PC-3 (cell line): ENCODE measurements at regions not wholly inside any gene's neighbourhood (a gene's known extent, or its start where the extent isn't known, plus 50 kb on each side); places are given as distances from the start of the nearest gene placed in this dataset.

Source experiments
- ATAC-seq: fragments of 200-7000 bp; cut with Tn5 transposase; 2 replicates; pipeline ENCODE4 v1.9.1; 2020; ENCODE audit warnings: mild to moderate bottlenecking, moderate library complexity
- BruUV-seq: library from RNA; stranded (reverse); fragments of 400-500 nt; replicated peaks from 2 replicates; lab custom pipeline; 2021; lab: Mats Ljungman, UMichigan
- CTCF ChIA-PET: fragments of 300-600 bp; sonication (Branson Sonifier 250); formaldehyde crosslinking; loops from one replicate; lab custom pipeline; 2022; ENCODE audit warnings: antibody characterized with exemption; lab: Charles Lee
- POLR2A ChIA-PET: fragments of 300-600 bp; sonication (Branson Sonifier 250); formaldehyde crosslinking; loops from one replicate; lab custom pipeline; 2022; ENCODE audit warnings: antibody characterized with exemption; ENCODE audit not compliant: unreplicated experiment; lab: Charles Lee
- DNase-seq: peaks from one replicate; pipeline ENCODE4 v3.0.0-alpha.2; 2015
- H2AFZ ChIP-seq: fragments of 300-600 bp; sonication (generic); 2 replicates; pipeline ENCODE4 v1.6.0; 2016; ENCODE audit warnings: antibody characterized with exemption, low read length
- H3F3A ChIP-seq: fragments of 300-600 bp; sonication (generic); one replicate; pipeline ENCODE4 v1.6.0; 2017; ENCODE audit warnings: antibody characterized with exemption, low read length, control low read depth, mild to moderate bottlenecking; ENCODE audit not compliant: unreplicated experiment
- H3K27ac ChIP-seq: fragments of 300-600 bp; sonication (generic); 2 replicates; pipeline ENCODE4 v1.5.1; 2016; ENCODE audit warnings: mild to moderate bottlenecking, low read length
- H3K27me3 ChIP-seq: fragments of 300-600 bp; sonication (generic); 2 replicates; pipeline ENCODE4 v1.6.1; 2016; ENCODE audit warnings: low read length, mixed read lengths
- H3K36me3 ChIP-seq: fragments of 300-600 bp; sonication (generic); 2 replicates; pipeline ENCODE4 v1.6.1; 2016; ENCODE audit warnings: low read depth, mixed run types, low read length, mixed read lengths
- H3K4me1 ChIP-seq: fragments of 300-600 bp; sonication (generic); 2 replicates; pipeline ENCODE4 v1.5.1; 2016; ENCODE audit warnings: low read length; ENCODE audit not compliant: insufficient read depth
- H3K4me2 ChIP-seq: fragments of 300-600 bp; sonication (generic); 2 replicates; pipeline ENCODE4 v1.6.0; 2016; ENCODE audit warnings: low read length
- H3K4me3 ChIP-seq: fragments of 300-600 bp; sonication (generic); 2 replicates; pipeline ENCODE4 v1.5.1; 2016; ENCODE audit warnings: mild to moderate bottlenecking, low read length, mixed read lengths
- H3K79me2 ChIP-seq: fragments of 300-600 bp; sonication (generic); 2 replicates; pipeline ENCODE4 v1.6.1; 2017; ENCODE audit warnings: low read length, mixed read lengths
- H3K9ac ChIP-seq: fragments of 300-600 bp; sonication (generic); 2 replicates; pipeline ENCODE4 v1.6.0; 2016; ENCODE audit warnings: mild to moderate bottlenecking, low read length
- H3K9me2 ChIP-seq: fragments of 300-600 bp; sonication (generic); replicated peaks from 2 replicates; pipeline ENCODE4 v1.6.1; 2016; ENCODE audit warnings: mixed run types, low read length, mixed read lengths
- H3K9me3 ChIP-seq: fragments of 300-600 bp; sonication (generic); 2 replicates; pipeline ENCODE4 v1.6.1; 2016; ENCODE audit warnings: low read length, mixed read lengths
- H4K20me1 ChIP-seq: fragments of 300-600 bp; sonication (generic); 2 replicates; pipeline ENCODE4 v1.6.1; 2016; ENCODE audit warnings: low read length, mixed read lengths
- CTCF ChIP-seq: fragments of 300-600 bp; sonication (generic); conservative IDR thresholded peaks from 2 replicates; pipeline ENCODE4 v1.5.1; 2017; ENCODE audit warnings: antibody characterized with exemption, low read depth, mild to moderate bottlenecking, low read length
- EZH2 ChIP-seq: fragments of 300-600 bp; sonication (generic); IDR thresholded peaks from one replicate; pipeline ENCODE4 v1.6.1; 2017; ENCODE audit warnings: antibody characterized with exemption, mild to moderate bottlenecking, low read length; ENCODE audit not compliant: unreplicated experiment
- EZH2phosphoT487 ChIP-seq: fragments of 300-600 bp; sonication (generic); IDR thresholded peaks from 2 replicates; pipeline ENCODE4 v1.6.1; 2018; ENCODE audit warnings: mild to moderate bottlenecking, antibody characterized with exemption, low read length, borderline replicate concordance
- intact Hi-C: fragments of 100-400 bp; cut with micrococcal nuclease; formaldehyde crosslinking; loops from 2 replicates; pipeline ENCODE4 v1.9.0; 2023

DNA sequence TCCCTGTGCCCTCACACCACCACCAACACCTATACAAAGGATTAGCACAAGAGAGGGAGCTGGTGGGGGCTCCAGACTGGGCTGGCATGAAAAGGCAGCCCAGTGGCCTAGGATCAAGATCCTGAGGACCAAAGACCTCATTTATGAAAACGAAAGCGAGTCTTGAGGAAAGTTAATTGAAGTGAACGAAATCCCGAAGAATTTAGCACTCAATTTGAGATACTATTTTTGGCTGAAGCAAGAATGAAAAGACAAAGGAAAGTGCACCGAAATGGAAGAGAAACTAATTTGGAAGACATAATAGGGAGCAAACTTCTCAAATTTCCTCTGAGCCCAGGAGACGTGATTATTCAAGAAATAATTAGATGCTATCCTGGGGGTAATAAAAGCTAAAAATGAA lies 68.7 kb upstream of the SLC6A11 start:
- BruUV-seq, result no TSS peak
- no peaks in the 10 kb centered on the region for H3K9me2 ChIP-seq
- H4K20me1 ChIP-seq, result no peaks in the 10 kb centered on the region
- no peaks in the 10 kb centered on the region for H3K36me3 ChIP-seq
- H3F3A ChIP-seq, result no peaks in the 10 kb centered on the region
- ATAC-seq, result no peak
- POLR2A ChIA-PET, result interaction anchor here (0.6 kb wide), 1 partner anchor 739 kb away, joined by 3 read pairs; no protein-coding TSS in a partner anchor
- H2AFZ ChIP-seq, result no peak overlapping the region
- H3K9me3 ChIP-seq, result no peaks in the 10 kb centered on the region
- no peak overlapping the region for H3K9ac ChIP-seq
- no peak for TF ChIP-seq CTCF
- no peak for TF ChIP-seq EZH2phosphoT487
- TF ChIP-seq EZH2, result no peak
- peaks cover 49% of the 10 kb centered on the region for H3K27me3 ChIP-seq
- intact Hi-C loops, result no loop called here
- H3K4me2 ChIP-seq, result no peak overlapping the region
- H3K79me2 ChIP-seq, result no peaks in the 10 kb centered on the region
- CTCF ChIA-PET, result no interaction called here
- no peaks in the 10 kb centered on the region for H3K4me1 ChIP-seq
- H3K4me3 ChIP-seq, result no peak overlapping the region
- DNase-seq, result no peak
- no peak overlapping the region for H3K27ac ChIP-seq

- Histone ChIP-seq H3K79me2 (no peaks in the 10 kb centered on the region), H3K27ac (no peak overlapping the region), H3K9me2 (no peaks in the 10 kb centered on the region), H3K9ac (no peak overlapping the region), H3K9me3 (no peaks in the 10 kb centered on the region), H4K20me1 (no peaks in the 10 kb centered on the region), H3K27me3 (peaks cover 56% of the 10 kb centered on the region), H3K36me3 (no peaks in the 10 kb centered on the region), H3F3A (no peaks in the 10 kb centered on the region), H3K4me3 (no peak overlapping the region), H2AFZ (no peak overlapping the region), H3K4me1 (no peaks in the 10 kb centered on the region), H3K4me2 (no peak overlapping the region)
- TF ChIP-seq CTCF, result no peak
- TF ChIP-seq EZH2phosphoT487, result no peak
- no peak for TF ChIP-seq EZH2
- ATAC-seq (no peak), DNase-seq (no peak)
- CTCF ChIA-PET, result no interaction called here
- intact Hi-C loops, result no loop called here
- no TSS peak for BruUV-seq
- POLR2A ChIA-PET, result interaction anchor here (0.6 kb wide), 1 partner anchor 740 kb away, joined by 3 read pairs; no protein-coding TSS in a partner anchor
These were observed 68.0 kb upstream of the SLC6A11 start for GRCh38 chr3:10748040-10748439.

- no TSS peak for BruUV-seq
- Histone ChIP-seq H2AFZ (no peak overlapping the region), H3K36me3 (no peaks in the 10 kb centered on the region), H3K4me2 (no peak overlapping the region), H3K27ac (no peak overlapping the region), H3K9ac (no peak overlapping the region), H3K9me3 (no peaks in the 10 kb centered on the region), H3K9me2 (no peaks in the 10 kb centered on the region), H3K4me1 (peaks cover 21% of the 10 kb centered on the region), H3K27me3 (peaks cover 38% of the 10 kb centered on the region), H3K4me3 (no peak overlapping the region), H3K79me2 (no peaks in the 10 kb centered on the region), H4K20me1 (no peaks in the 10 kb centered on the region), H3F3A (no peaks in the 10 kb centered on the region)
- ChIA-PET CTCF (no interaction called here), POLR2A (no interaction called here)
- ATAC-seq, result no peak
- intact Hi-C loops, result loop anchor here (10.0 kb wide), 1 partner anchor 461 kb away; no protein-coding TSS in a partner anchor
- TF ChIP-seq EZH2phosphoT487, result no peak
- TF ChIP-seq EZH2, result no peak
- TF ChIP-seq CTCF, result no peak
- peak; percentile 69 for DNase-seq
These were observed 62.1 kb upstream of the SLC6A11 start for GRCh38 chr3:10753964-10754363.
